ENCODE measurements at regions not wholly inside any gene's neighbourhood (a gene's known extent, or its start where the extent isn't known, plus 50 kb on each side); places are given as distances from the start of the nearest gene placed in this dataset.
A peak's percentile ranks its signal among the peaks of the same experiment; 100 is the strongest.

DNA sequence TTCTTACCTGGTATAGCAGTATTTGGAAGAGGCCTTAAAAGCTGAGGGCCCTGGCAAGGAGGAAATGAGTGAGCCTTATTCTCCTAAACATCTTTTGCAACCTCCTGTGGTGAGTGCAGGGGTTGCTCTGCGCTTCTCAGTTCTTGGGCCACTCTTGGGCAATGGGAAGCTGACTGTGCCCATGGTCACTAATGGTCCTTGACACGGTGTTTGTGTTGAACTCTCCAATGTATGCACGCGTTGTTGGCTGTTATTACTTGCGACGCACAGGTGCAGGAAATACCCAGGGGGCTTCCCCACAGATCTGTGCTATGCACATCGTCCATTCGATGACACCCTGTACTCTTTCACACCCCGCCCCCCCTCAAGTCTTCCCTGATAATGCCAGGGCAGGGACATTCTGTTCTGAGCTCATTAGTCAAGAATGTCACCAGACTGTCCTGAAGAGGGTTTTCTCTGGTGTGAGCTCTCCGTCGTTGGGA, 79.7 kb downstream of the EDN1 start:
- peak overlapping the region in 1 of 2 donors; percentile 32 for H3K27ac ChIP-seq
- intact Hi-C loops (cut with DNase I; ENCODE audit: low total_unique reads) = no loop called here
- peaks cover 0 to 45% (median 8%) of the 10 kb centered on the region in 4 donors for H3K4me1 ChIP-seq
- TF ChIP-seq, protein P1, sequence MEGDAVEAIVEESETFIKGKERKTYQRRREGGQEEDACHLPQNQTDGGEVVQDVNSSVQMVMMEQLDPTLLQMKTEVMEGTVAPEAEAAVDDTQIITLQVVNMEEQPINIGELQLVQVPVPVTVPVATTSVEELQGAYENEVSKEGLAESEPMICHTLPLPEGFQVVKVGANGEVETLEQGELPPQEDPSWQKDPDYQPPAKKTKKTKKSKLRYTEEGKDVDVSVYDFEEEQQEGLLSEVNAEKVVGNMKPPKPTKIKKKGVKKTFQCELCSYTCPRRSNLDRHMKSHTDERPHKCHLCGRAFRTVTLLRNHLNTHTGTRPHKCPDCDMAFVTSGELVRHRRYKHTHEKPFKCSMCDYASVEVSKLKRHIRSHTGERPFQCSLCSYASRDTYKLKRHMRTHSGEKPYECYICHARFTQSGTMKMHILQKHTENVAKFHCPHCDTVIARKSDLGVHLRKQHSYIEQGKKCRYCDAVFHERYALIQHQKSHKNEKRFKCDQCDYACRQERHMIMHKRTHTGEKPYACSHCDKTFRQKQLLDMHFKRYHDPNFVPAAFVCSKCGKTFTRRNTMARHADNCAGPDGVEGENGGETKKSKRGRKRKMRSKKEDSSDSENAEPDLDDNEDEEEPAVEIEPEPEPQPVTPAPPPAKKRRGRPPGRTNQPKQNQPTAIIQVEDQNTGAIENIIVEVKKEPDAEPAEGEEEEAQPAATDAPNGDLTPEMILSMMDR (IDR thresholded peaks at IDR 0.05) = no peak
- H3K36me3 ChIP-seq = no peaks in the 10 kb centered on the region
- DNase-seq = no peak
- no peaks in the 10 kb centered on the region for H3K27me3 ChIP-seq
- H3K9me3 ChIP-seq = no peaks in the 10 kb centered on the region
- no peak overlapping the region for H3K4me3 ChIP-seq

DNA sequence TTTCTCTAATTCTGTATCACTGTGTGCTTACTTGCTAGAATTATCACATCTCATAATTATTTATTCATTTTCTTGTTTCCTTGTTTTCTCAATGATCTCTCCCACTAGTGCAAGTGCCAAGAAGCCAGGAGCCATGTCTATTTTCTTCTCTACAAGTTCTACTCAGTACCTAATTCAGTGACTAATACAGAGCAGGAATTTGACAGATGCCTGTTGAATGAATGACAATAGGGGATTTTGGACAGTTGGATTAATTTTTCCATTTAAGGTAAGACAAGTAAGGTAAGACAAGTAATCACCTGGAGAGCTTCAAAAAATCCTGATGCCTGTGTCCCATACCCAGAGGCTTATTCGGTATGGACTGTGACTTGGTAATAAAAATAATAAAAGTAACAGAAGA, 81.0 kb downstream of the EDN1 start:
- DNase-seq = no peak
- Histone ChIP-seq H3K9me3 (no peaks in the 10 kb centered on the region), H3K27me3 (no peaks in the 10 kb centered on the region), H3K36me3 (no peaks in the 10 kb centered on the region), H3K4me3 (no peak overlapping the region), H3K27ac (peak overlapping the region in 1 of 2 donors; percentile 3), H3K4me1 (peaks cover 0 to 32% (median 1%) of the 10 kb centered on the region in 4 donors)
- intact Hi-C loops (cut with DNase I; ENCODE audit: low total_unique reads) = no loop called here
- TF ChIP-seq, protein P1 (IDR thresholded peaks at IDR 0.05) = no peak

DNA sequence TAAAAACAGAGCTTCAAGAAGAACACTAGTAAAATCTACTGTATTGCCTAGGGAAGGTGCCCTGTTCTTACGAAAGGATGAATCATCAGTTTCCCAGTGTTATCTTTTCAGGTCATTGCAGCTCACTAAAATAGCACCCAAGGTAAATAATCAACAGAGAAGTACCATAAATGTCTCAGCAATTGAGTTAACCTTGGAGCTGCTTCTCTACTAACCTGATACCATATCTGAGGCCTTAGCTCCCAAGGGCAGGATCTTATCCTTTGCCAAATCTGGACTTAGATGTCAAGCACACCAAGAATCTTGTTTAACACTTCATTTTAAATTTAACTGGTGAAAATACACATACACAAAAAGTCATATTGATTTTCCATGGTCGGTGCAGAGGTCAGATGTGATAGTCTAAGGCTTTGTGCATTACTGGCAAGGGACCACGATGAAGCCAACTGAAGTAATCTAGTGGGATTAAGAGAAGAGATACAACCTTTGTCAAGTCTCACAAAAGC, 81.5 kb downstream of the EDN1 start:
- intact Hi-C loops (cut with DNase I; ENCODE audit: low total_unique reads) = no loop called here
- DNase-seq = no peak
- peak overlapping the region in 1 of 2 donors; percentile 3 for H3K27ac ChIP-seq

DNA sequence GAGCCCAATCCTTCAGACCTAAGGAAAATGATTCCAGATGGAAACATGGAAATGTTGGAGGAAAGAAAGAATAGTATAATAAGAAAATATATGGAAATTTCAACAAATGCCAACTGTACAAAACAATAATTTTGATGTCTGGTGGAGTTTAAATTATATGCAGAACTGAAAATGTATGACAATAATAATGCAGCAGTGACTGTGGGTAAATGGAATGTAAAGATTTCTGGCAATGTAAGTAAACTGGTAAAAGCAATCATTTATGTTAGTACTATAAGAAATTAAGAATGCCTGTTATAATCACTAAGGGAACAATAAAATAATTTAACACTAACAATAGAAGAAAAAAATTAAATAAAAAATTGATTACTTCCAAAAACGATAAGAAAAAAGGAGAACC, 89.0 kb downstream of the EDN1 start:
- TF ChIP-seq, protein P1 (IDR thresholded peaks at IDR 0.05) = no peak
- H3K4me3 ChIP-seq = no peak overlapping the region
- H3K27ac ChIP-seq = no peak overlapping the region
- H3K27me3 ChIP-seq = no peaks in the 10 kb centered on the region
- H3K4me1 ChIP-seq = peaks cover 0 to 24% (median 13%) of the 10 kb centered on the region in 4 donors
- no peaks in the 10 kb centered on the region for H3K9me3 ChIP-seq
- intact Hi-C loops (cut with DNase I; ENCODE audit: low total_unique reads) = no loop called here
- no peak for DNase-seq
- peaks cover 0 to 12% (median 0%) of the 10 kb centered on the region in 3 donors for H3K36me3 ChIP-seq

More for the DNA sequence above, 81.5 kb downstream of the EDN1 start:
- TF ChIP-seq, protein P1 (IDR thresholded peaks at IDR 0.05) = no peak
- no peak overlapping the region for H3K4me3 ChIP-seq
- no peaks in the 10 kb centered on the region for H3K27me3 ChIP-seq
- H3K4me1 ChIP-seq = peaks cover 0 to 30% (median 1%) of the 10 kb centered on the region in 4 donors
- no peaks in the 10 kb centered on the region for H3K9me3 ChIP-seq
- H3K36me3 ChIP-seq = no peaks in the 10 kb centered on the region

DNA sequence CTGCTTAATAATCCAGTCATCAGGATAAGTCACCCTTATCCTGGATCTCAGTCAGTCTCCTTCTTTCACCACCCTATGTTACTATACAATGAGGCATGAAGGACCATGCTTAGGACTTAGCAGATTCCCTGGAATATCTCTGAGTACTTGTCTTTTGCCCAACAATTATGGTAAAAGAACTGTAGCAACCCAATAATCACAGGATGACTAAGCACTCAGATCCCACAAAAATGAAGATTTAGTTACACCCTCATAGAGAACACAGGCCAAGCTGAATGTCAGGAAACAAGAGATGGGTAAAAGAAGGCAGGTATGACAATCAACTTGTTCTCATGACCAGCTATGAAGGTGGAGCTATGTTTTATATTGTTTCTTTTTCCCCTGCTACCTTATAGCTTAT, 91.4 kb downstream of the EDN1 start:
- Histone ChIP-seq H3K27me3 (no peaks in the 10 kb centered on the region), H3K9me3 (no peaks in the 10 kb centered on the region), H3K4me3 (no peak overlapping the region), H3K27ac (peak overlapping the region in 1 of 2 donors; percentile 48), H3K4me1 (peaks cover 0 to 41% (median 16%) of the 10 kb centered on the region in 4 donors), H3K36me3 (peaks cover 0 to 12% (median 0%) of the 10 kb centered on the region in 3 donors)
- TF ChIP-seq, protein P1 (IDR thresholded peaks at IDR 0.05) = no peak
- DNase-seq = no peak
- intact Hi-C loops (cut with DNase I; ENCODE audit: low total_unique reads) = no loop called here
